DND-41 (cell line): ENCODE measurements at regions not wholly inside any gene's neighbourhood (a gene's known extent, or its start where the extent isn't known, plus 50 kb on each side); places are given as distances from the start of the nearest gene placed in this dataset.

ENCODE experiments used
- ATAC-seq: fragments of 200-7000 bp; cut with Tn5 transposase; 3 replicates; pipeline ENCODE4 v1.9.1; 2021; ENCODE audit warnings: low read depth; ENCODE audit not compliant: insufficient read depth
- DNase-seq: peaks from one replicate; pipeline ENCODE4 v3.0.0-alpha.2; 2020
- H2AFZ ChIP-seq: 2 replicates; pipeline ENCODE4 v1.6.0; 2012; ENCODE audit warnings: low read depth, low read length
- H3K27ac ChIP-seq: 2 replicates; pipeline ENCODE4 v1.5.1; 2012; ENCODE audit warnings: low read length, inconsistent platforms
- H3K27me3 ChIP-seq: fragments of 200-600 bp; sonication (generic); 2 replicates; pipeline ENCODE4 v1.6.0; 2012; ENCODE audit warnings: low read length, mild to moderate bottlenecking, inconsistent platforms; ENCODE audit not compliant: insufficient read depth, poor library complexity
- H3K36me3 ChIP-seq: 2 replicates; pipeline ENCODE4 v1.5.1; 2012; ENCODE audit warnings: low read length, inconsistent platforms; ENCODE audit not compliant: insufficient read depth
- H3K4me1 ChIP-seq: 2 replicates; pipeline ENCODE4 v1.5.1; 2012; ENCODE audit warnings: mild to moderate bottlenecking, low read length; ENCODE audit not compliant: insufficient read depth
- H3K4me2 ChIP-seq: 2 replicates; pipeline ENCODE4 v1.6.0; 2012; ENCODE audit warnings: mild to moderate bottlenecking, moderate library complexity, low read length, inconsistent platforms; ENCODE audit not compliant: insufficient read depth
- H3K4me3 ChIP-seq, 2 experiments: fragments of 200-600 bp in 1 of 2; shearing (Covaris generic) in 1 of 2; 2 replicates each; pipeline ENCODE4 v1.5.1; 2012 to 2016; ENCODE audit warnings: inconsistent platforms in 2 of 2, low read length in 2 of 2, mild to moderate bottlenecking in 2 of 2, low read depth in 1 of 2, moderate library complexity in 1 of 2
- H3K79me2 ChIP-seq: 2 replicates; pipeline ENCODE4 v1.6.0; 2012; ENCODE audit warnings: low read length, inconsistent platforms; ENCODE audit not compliant: insufficient read depth
- H3K9ac ChIP-seq: 2 replicates; pipeline ENCODE4 v1.6.0; 2012; ENCODE audit warnings: low read depth, mild to moderate bottlenecking, inconsistent platforms, low read length, moderate library complexity
- H3K9me3 ChIP-seq: 2 replicates; pipeline ENCODE4 v1.5.1; 2012; ENCODE audit warnings: low read length, moderate library complexity, mild to moderate bottlenecking, inconsistent platforms; ENCODE audit not compliant: insufficient read depth, severe bottlenecking
- H4K20me1 ChIP-seq: 2 replicates; pipeline ENCODE4 v1.6.0; 2012; ENCODE audit warnings: low read length; ENCODE audit not compliant: insufficient read depth
- CTCF ChIP-seq: IDR thresholded peaks from 2 replicates; pipeline ENCODE4 v1.5.1; 2012; ENCODE audit warnings: borderline replicate concordance, low read length, moderate library complexity, mild to moderate bottlenecking; ENCODE audit not compliant: poor library complexity, severe bottlenecking; ENCODE audit errors: extremely low read depth
- EZH2 ChIP-seq: IDR thresholded peaks from 3 replicates; pipeline ENCODE4 v1.6.1; 2012; ENCODE audit warnings: borderline replicate concordance, low read depth, mild to moderate bottlenecking, moderate library complexity, low read length, inconsistent platforms; ENCODE audit not compliant: severe bottlenecking

GRCh38 chr15:70324001-70324974, 226.6 kb upstream of the TLE3 start:
- no peak overlapping the region for H3K4me3 ChIP-seq
- H3K4me2 ChIP-seq: no peak overlapping the region
- H3K79me2 ChIP-seq: no peaks in the 10 kb centered on the region
- H3K9me3 ChIP-seq: no peaks in the 10 kb centered on the region
- H3K4me1 ChIP-seq: peaks cover 3% of the 10 kb centered on the region
- DNase-seq (no peak), ATAC-seq (no peak; the same call in 2 of the 3 replicates)
- no peak for TF ChIP-seq EZH2
- no peak for TF ChIP-seq CTCF
- H3K27ac ChIP-seq: no peak overlapping the region
- H2AFZ ChIP-seq: no peak overlapping the region
- H3K27me3 ChIP-seq: no peaks in the 10 kb centered on the region
- H3K36me3 ChIP-seq: no peaks in the 10 kb centered on the region
- H3K9ac ChIP-seq: no peak overlapping the region
- no peaks in the 10 kb centered on the region for H4K20me1 ChIP-seq

DNA sequence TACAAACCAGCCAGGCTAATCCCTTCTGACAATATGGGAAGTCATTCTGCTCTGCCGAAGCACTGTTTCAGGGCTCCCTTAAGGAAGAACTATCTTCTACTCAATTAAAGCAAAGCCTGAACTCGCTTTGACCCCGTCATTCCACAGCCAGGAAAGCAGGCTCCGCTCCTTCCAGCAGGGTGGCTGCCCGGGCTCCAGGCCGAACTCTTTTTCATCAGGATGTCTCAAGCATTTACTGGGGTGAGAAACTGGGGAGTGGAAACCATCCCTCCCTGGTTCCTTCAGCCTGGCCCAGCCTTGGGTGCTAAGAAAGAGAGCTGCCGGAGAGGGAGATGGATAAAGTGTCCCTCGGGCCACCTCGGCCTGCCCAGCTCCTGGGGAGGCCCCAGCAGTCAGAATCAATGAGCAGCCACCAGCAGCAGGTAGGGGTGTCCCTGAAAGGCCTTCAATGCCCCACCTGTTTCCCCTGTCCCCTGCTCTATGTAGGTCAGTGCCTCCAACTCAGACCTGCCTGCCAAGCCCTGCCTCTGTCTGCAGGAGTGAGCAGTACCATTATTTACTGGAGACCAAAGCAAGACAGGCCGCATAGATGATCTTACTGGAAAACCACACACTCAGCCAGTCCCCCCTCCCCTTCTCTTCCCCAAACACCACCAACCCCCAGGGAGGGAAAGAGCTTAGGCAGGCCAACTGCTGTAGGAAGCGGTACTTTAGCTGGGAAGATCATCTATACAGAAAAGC, 225.6 kb upstream of the TLE3 start:
- no peak for TF ChIP-seq CTCF
- no peak for TF ChIP-seq EZH2
- Histone ChIP-seq H3K36me3 (no peaks in the 10 kb centered on the region), H3K4me3 (no peak overlapping the region), H4K20me1 (no peaks in the 10 kb centered on the region), H3K9ac (no peak overlapping the region), H3K4me2 (no peak overlapping the region), H3K27me3 (no peaks in the 10 kb centered on the region), H3K27ac (no peak overlapping the region), H3K4me1 (peaks cover 3% of the 10 kb centered on the region), H3K79me2 (no peaks in the 10 kb centered on the region), H3K9me3 (no peaks in the 10 kb centered on the region), H2AFZ (no peak overlapping the region)
- DNase-seq: no peak
- ATAC-seq: no peak

GRCh38 chr15:70322051-70322668, 224.4 kb upstream of the TLE3 start:
- Histone ChIP-seq H2AFZ (no peak overlapping the region), H3K27ac (no peak overlapping the region), H3K9ac (no peak overlapping the region), H3K4me2 (no peak overlapping the region), H3K9me3 (no peaks in the 10 kb centered on the region), H3K27me3 (no peaks in the 10 kb centered on the region), H3K79me2 (no peaks in the 10 kb centered on the region), H3K4me1 (no peaks in the 10 kb centered on the region), H4K20me1 (no peaks in the 10 kb centered on the region), H3K36me3 (no peaks in the 10 kb centered on the region), H3K4me3 (no peak overlapping the region)
- ATAC-seq: no peak
- TF ChIP-seq EZH2 (no peak), CTCF (no peak)
- no peak for DNase-seq
